ENCODE measurements at regions not wholly inside any gene's neighbourhood (a gene's known extent, or its start where the extent isn't known, plus 50 kb on each side); places are given as distances from the start of the nearest gene placed in this dataset.

- no peak for ATAC-seq
- no peak for DNase-seq (ENCODE audit: missing footprints)
- intact Hi-C loops (cut with DNase I) = loop anchor here (10.0 kb wide), 2 partner anchors 111 to 811 kb away; partner anchors contain the start of gene SLC38A4
Measured at GRCh38 chr12:46936042-46936441, 110.2 kb upstream of the SLC38A4 start.

- DNase-seq (ENCODE audit: missing footprints) = no peak
- intact Hi-C loops (cut with DNase I) = loop anchor here (10.0 kb wide), 2 partner anchors 113 to 813 kb away; partner anchors contain the start of gene SLC38A4
- no peak for ATAC-seq
Measured at GRCh38 chr12:46938071-46938678, 112.4 kb upstream of the SLC38A4 start.

- no peak for DNase-seq (ENCODE audit: missing footprints)
- no peak for ATAC-seq
- intact Hi-C loops (cut with DNase I) = loop anchor here (10.0 kb wide), 1 partner anchor 83 kb away; no protein-coding TSS in a partner anchor
Measured at GRCh38 chr12:46941981-46942380, 116.2 kb upstream of the SLC38A4 start.

GRCh38 chr12:46942579-46942978 lies 116.8 kb upstream of the SLC38A4 start:
- ATAC-seq (no peak), DNase-seq (ENCODE audit: missing footprints) (no peak)
- intact Hi-C loops (cut with DNase I) = loop anchor here (10.0 kb wide), 1 partner anchor 82 kb away; no protein-coding TSS in a partner anchor

- DNase-seq (ENCODE audit: missing footprints) (no peak), ATAC-seq (no peak)
- intact Hi-C loops (cut with DNase I) = loop anchor here (1.0 to 10.0 kb wide), 2 partner anchors 40 to 81 kb away; no protein-coding TSS in a partner anchor
Measured at GRCh38 chr12:46944088-46944487, 118.3 kb upstream of the SLC38A4 start.

- no peak for DNase-seq (ENCODE audit: missing footprints)
- intact Hi-C loops (cut with DNase I) = loop anchor here (1.0 to 10.0 kb wide), 2 partner anchors 40 to 80 kb away; no protein-coding TSS in a partner anchor
- no peak for ATAC-seq
Measured at GRCh38 chr12:46944771-46945170, 119.0 kb upstream of the SLC38A4 start.

GRCh38 chr12:46945591-46945990 lies 119.8 kb upstream of the SLC38A4 start:
- intact Hi-C loops (cut with DNase I) = loop anchor here (10.0 kb wide), 1 partner anchor 79 kb away; no protein-coding TSS in a partner anchor
- ATAC-seq (no peak), DNase-seq (ENCODE audit: missing footprints) (no peak)

- intact Hi-C loops (cut with DNase I) = loop anchor here (10.0 kb wide), 1 partner anchor 79 kb away; no protein-coding TSS in a partner anchor
- ATAC-seq (no peak), DNase-seq (ENCODE audit: missing footprints) (no peak)
Measured at GRCh38 chr12:46946137-46946536, 120.3 kb upstream of the SLC38A4 start.

GRCh38 chr12:46948936-46949545 lies 123.2 kb upstream of the SLC38A4 start:
- no peak for ATAC-seq
- intact Hi-C loops (cut with DNase I) = loop anchor here (10.0 kb wide), 1 partner anchor 76 kb away; no protein-coding TSS in a partner anchor
- DNase-seq (ENCODE audit: missing footprints) = no peak

GRCh38 chr12:46950094-46950493 lies 124.3 kb upstream of the SLC38A4 start:
- DNase-seq (ENCODE audit: missing footprints) = no peak
- intact Hi-C loops (cut with DNase I) = no loop called here

GRCh38 chr12:46952880-46953483 lies 126.4 kb upstream of the PCED1B start:
- intact Hi-C loops (cut with DNase I) = no loop called here
- DNase-seq (ENCODE audit: missing footprints) (no peak), ATAC-seq (no peak)

More at GRCh38 chr12:46950094-46950493, 124.3 kb upstream of the SLC38A4 start:
- ATAC-seq = no peak

- ATAC-seq (no peak), DNase-seq (ENCODE audit: missing footprints) (no peak)
- intact Hi-C loops (cut with DNase I) = no loop called here
Measured at GRCh38 chr12:46956451-46957035, 122.9 kb upstream of the PCED1B start.

- ATAC-seq (no peak), DNase-seq (ENCODE audit: missing footprints) (no peak)
- intact Hi-C loops (cut with DNase I) = no loop called here
Measured at GRCh38 chr12:46958053-46958452, 121.4 kb upstream of the PCED1B start.

- DNase-seq (ENCODE audit: missing footprints) (no peak), ATAC-seq (no peak)
- intact Hi-C loops (cut with DNase I) = no loop called here
Measured at GRCh38 chr12:46958599-46959290, 120.7 kb upstream of the PCED1B start.

GRCh38 chr12:46959502-46959901 lies 119.9 kb upstream of the PCED1B start:
- DNase-seq (ENCODE audit: missing footprints) (no peak), ATAC-seq (no peak)
- intact Hi-C loops (cut with DNase I) = no loop called here

- ATAC-seq (no peak), DNase-seq (ENCODE audit: missing footprints) (no peak)
- intact Hi-C loops (cut with DNase I) = no loop called here
Measured at GRCh38 chr12:46960681-46961080, 118.7 kb upstream of the PCED1B start.

GRCh38 chr12:46963191-46963590 lies 116.2 kb upstream of the PCED1B start:
- ATAC-seq (no peak), DNase-seq (ENCODE audit: missing footprints) (no peak)
- intact Hi-C loops (cut with DNase I) = no loop called here

- peak; percentile 68 for ATAC-seq
- DNase-seq (ENCODE audit: missing footprints) = peak; percentile 49
- intact Hi-C loops (cut with DNase I) = no loop called here
Measured at GRCh38 chr12:46963977-46964971, 115.1 kb upstream of the PCED1B start.
